Breast epithelium (tissue), 4 donors: ENCODE measurements at regions not wholly inside any gene's neighbourhood (a gene's known extent, or its start where the extent isn't known, plus 50 kb on each side); places are given as distances from the start of the nearest gene placed in this dataset.

Source experiments
- DNase-seq, 2 donors: peaks; one replicate each; pipeline ENCODE4 v3.0.0-alpha.2; 2019; ENCODE audit warnings: low spot score in 2 of 2
- H3K27ac ChIP-seq, 2 donors: fragments of 200-600 bp; sonication (generic) in 1 of 2; one replicate each; pipeline ENCODE4 v1.5.1; 2016 to 2019; ENCODE audit warnings: mild to moderate bottlenecking in 1 of 2
- H3K27me3 ChIP-seq, 2 donors: fragments of 200-600 bp; sonication (generic) in 1 of 2; one replicate each; pipeline versions ENCODE4 v1.5.1 to v1.6.0; 2017 to 2019; ENCODE audit warnings: control low read depth in 1 of 2, mild to moderate bottlenecking in 1 of 2
- H3K36me3 ChIP-seq: fragments of 200-600 bp; one replicate; pipeline ENCODE4 v1.5.1; 2019
- H3K4me1 ChIP-seq, 2 donors: fragments of 200-600 bp; sonication (generic); one replicate each; pipeline ENCODE4 v1.5.1; 2016 to 2019; ENCODE audit warnings: control low read depth in 1 of 2
- H3K4me3 ChIP-seq, 3 donors: fragments of 200-600 bp; sonication (generic); 1 replicate in 2 of 3; 2 replicates in 1 of 3; pipeline ENCODE4 v1.5.1; 2016 to 2019; ENCODE audit warnings: mild to moderate bottlenecking in 3 of 3, moderate library complexity in 2 of 3
- H3K9me3 ChIP-seq, 2 donors: fragments of 200-600 bp; sonication (generic) in 1 of 2; one replicate each; pipeline ENCODE4 v1.5.1; 2016 to 2019; ENCODE audit warnings: control low read depth in 1 of 2
- CTCF ChIP-seq, 3 donors: fragments of 450-650 bp; IDR thresholded peaks; one replicate each; pipeline ENCODE4 v1.5.1; 2016 to 2017; ENCODE audit warnings: antibody characterized with exemption in 3 of 3, mild to moderate bottlenecking in 3 of 3, moderate library complexity in 3 of 3
- POLR2A ChIP-seq: fragments of 450-650 bp; IDR thresholded peaks from one replicate; pipeline ENCODE4 v1.6.1; 2016; ENCODE audit warnings: antibody characterized with exemption, mild to moderate bottlenecking, moderate library complexity
- POLR2AphosphoS5 ChIP-seq, 3 donors: sonication (generic); formaldehyde crosslinking; IDR thresholded peaks; one replicate each; pipeline ENCODE4 v1.6.1; 2017; ENCODE audit warnings: antibody characterized with exemption in 3 of 3
- intact Hi-C: fragments of 100-400 bp; cut with DNase I; formaldehyde crosslinking; loops from one replicate; pipeline ENCODE4 v1.15.1; 2023; ENCODE audit warnings: low total_unique reads

- no peaks in the 10 kb centered on the region for H3K4me1 ChIP-seq
- no peak for TF ChIP-seq POLR2A
- no peak for TF ChIP-seq CTCF (IDR thresholded peaks at IDR 0.05)
- TF ChIP-seq POLR2AphosphoS5 (IDR thresholded peaks at IDR 0.05): no peak
- intact Hi-C loops: no loop called here
- H3K27me3 ChIP-seq: no peaks in the 10 kb centered on the region
- no peak overlapping the region for H3K27ac ChIP-seq
- DNase-seq: no peak
- H3K36me3 ChIP-seq: no peaks in the 10 kb centered on the region
- H3K4me3 ChIP-seq: no peak overlapping the region
- no peaks in the 10 kb centered on the region for H3K9me3 ChIP-seq
Measured at GRCh38 chr4:11051181-11051580, 366.6 kb upstream of the CLNK start.

DNA sequence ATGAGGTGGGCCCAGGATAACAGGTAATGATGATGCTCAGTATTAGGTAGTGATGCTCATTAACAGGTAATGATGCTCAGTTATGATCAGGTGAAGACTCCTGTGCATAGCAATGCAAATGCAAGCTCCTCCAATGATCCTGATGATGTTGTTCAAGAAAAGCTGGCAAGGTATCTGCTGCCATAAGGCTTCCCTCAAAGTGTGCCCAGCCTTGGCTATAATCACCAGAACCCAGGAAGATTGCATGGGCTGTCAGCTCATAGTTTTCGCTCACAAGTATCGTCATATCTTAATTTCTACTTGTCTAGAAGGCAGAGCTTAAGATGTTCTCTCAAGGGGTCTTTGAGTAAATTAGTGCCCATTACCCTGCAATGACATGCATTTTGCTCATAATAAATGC, 366.2 kb upstream of the CLNK start:
- DNase-seq: no peak
- intact Hi-C loops: no loop called here
- Histone ChIP-seq H3K4me3 (no peak overlapping the region), H3K4me1 (no peaks in the 10 kb centered on the region), H3K9me3 (no peaks in the 10 kb centered on the region), H3K36me3 (no peaks in the 10 kb centered on the region), H3K27me3 (no peaks in the 10 kb centered on the region), H3K27ac (no peak overlapping the region)
- TF ChIP-seq POLR2A (no peak), POLR2AphosphoS5 (IDR thresholded peaks at IDR 0.05) (no peak), CTCF (IDR thresholded peaks at IDR 0.05) (no peak)

DNA sequence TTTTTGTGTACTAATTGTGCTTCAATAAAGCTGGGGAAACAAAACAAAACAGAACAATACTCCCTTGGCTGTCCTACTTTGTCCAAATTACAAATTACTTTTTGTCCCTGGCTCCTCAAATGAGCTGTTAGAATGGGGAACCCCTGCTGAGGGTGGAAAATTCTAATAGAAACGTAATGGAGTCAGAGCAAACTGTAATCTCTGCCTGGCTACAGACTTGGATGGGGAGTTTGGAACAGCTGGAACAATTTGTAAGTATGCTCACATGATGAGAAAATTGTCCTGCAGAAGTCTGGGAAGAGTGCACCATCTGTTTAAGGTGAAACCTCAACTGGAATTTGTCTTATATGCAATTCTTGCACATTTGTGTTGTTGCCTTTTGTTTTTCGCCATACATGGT, 364.4 kb upstream of the CLNK start:
- Histone ChIP-seq H3K27me3 (no peaks in the 10 kb centered on the region), H3K27ac (no peak overlapping the region), H3K9me3 (no peaks in the 10 kb centered on the region), H3K4me1 (no peaks in the 10 kb centered on the region), H3K36me3 (no peaks in the 10 kb centered on the region), H3K4me3 (no peak overlapping the region)
- intact Hi-C loops: no loop called here
- no peak for DNase-seq
- no peak for TF ChIP-seq POLR2A
- no peak for TF ChIP-seq CTCF (IDR thresholded peaks at IDR 0.05)
- TF ChIP-seq POLR2AphosphoS5 (IDR thresholded peaks at IDR 0.05): no peak

- no peak for DNase-seq
- no peaks in the 10 kb centered on the region for H3K9me3 ChIP-seq
- no peak overlapping the region for H3K27ac ChIP-seq
- TF ChIP-seq POLR2A (no peak), CTCF (IDR thresholded peaks at IDR 0.05) (no peak), POLR2AphosphoS5 (IDR thresholded peaks at IDR 0.05) (no peak)
- H3K36me3 ChIP-seq: no peaks in the 10 kb centered on the region
- intact Hi-C loops: no loop called here
- H3K27me3 ChIP-seq: no peaks in the 10 kb centered on the region
- H3K4me1 ChIP-seq: no peaks in the 10 kb centered on the region
- H3K4me3 ChIP-seq: no peak overlapping the region
Measured at GRCh38 chr4:11042760-11043159, 358.2 kb upstream of the CLNK start.

DNA sequence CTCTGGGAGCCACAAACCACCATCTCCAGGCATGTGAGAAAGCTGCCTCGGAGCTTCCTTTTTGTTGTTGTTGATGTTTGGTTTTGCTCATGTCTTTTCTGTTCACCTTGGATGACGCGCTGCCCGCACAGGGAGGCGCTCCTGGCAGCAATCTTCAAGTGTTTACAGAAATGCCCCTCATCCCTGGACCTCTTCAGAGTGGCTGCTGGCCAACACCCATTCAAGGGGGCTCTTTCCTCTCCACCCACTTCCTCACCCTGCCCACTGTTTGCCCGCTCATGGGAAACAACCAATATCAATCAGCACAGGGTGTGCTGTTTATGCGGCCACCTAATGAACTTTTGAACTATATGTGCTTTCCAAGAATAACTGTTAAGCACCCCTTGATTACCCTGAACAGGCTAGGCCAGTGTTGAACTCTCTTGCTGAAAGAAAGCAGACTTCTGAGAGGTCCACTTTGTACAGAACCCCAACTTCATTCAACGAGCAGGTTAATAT, 355.1 kb upstream of the CLNK start:
- no peaks in the 10 kb centered on the region for H3K4me1 ChIP-seq
- no peak overlapping the region for H3K4me3 ChIP-seq
- no peak for DNase-seq
- no peaks in the 10 kb centered on the region for H3K9me3 ChIP-seq
- TF ChIP-seq CTCF (IDR thresholded peaks at IDR 0.05): no peak
- TF ChIP-seq POLR2AphosphoS5 (IDR thresholded peaks at IDR 0.05): no peak
- TF ChIP-seq POLR2A: no peak
- no peaks in the 10 kb centered on the region for H3K36me3 ChIP-seq
- no peak overlapping the region for H3K27ac ChIP-seq
- H3K27me3 ChIP-seq: no peaks in the 10 kb centered on the region
- intact Hi-C loops: no loop called here
